Suppressor macrophage (primary cell): ENCODE measurements at regions not wholly inside any gene's neighbourhood (a gene's known extent, or its start where the extent isn't known, plus 50 kb on each side); places are given as distances from the start of the nearest gene placed in this dataset.
"Not testable (repeated sequence)": the region's sequence is repeated elsewhere in the genome, so short reads cannot be mapped to it uniquely, and the experiment has no call there.

Experiments used
- DNase-seq, 4 experiments: peaks; one replicate each; pipeline ENCODE4 v3.0.0-alpha.2; 2020 to 2022

- not testable (repeated sequence) for DNase-seq
Measured at GRCh38 chr11:67940440-67940839, 63.5 kb downstream of the UNC93B1 start.

GRCh38 chr11:67938964-67939363 is 64.9 kb downstream of the UNC93B1 start:
- not testable (repeated sequence) for DNase-seq

- DNase-seq: not testable (repeated sequence)
Measured at GRCh38 chr11:67938371-67938770, 65.5 kb downstream of the UNC93B1 start.

- not testable (repeated sequence) for DNase-seq
Measured at GRCh38 chr11:67923565-67923964, 80.3 kb downstream of the UNC93B1 start.

- not testable (repeated sequence) for DNase-seq
Measured at GRCh38 chr11:67920546-67920945, 83.4 kb downstream of the UNC93B1 start.

GRCh38 chr11:67912184-67912583 is 91.7 kb downstream of the UNC93B1 start:
- DNase-seq: not testable (repeated sequence)

GRCh38 chr11:67911211-67911610 is 92.7 kb downstream of the UNC93B1 start:
- DNase-seq: not testable (repeated sequence)

- DNase-seq: not testable (repeated sequence)
Measured at GRCh38 chr11:67910803-67911202, 93.1 kb downstream of the UNC93B1 start.

GRCh38 chr11:67906969-67907368 is 96.9 kb downstream of the UNC93B1 start:
- DNase-seq: not testable (repeated sequence)

GRCh38 chr11:67899462-67899861 is 104.4 kb downstream of the UNC93B1 start:
- DNase-seq: peak in 2 of 4 experiments; percentile 1 to 3

GRCh38 chr11:67893487-67893886 is 110.4 kb downstream of the UNC93B1 start:
- not testable (repeated sequence) for DNase-seq

- DNase-seq: not testable (repeated sequence)
Measured at GRCh38 chr11:67889646-67890045, 114.3 kb downstream of the UNC93B1 start.

- not testable (repeated sequence) for DNase-seq
Measured at GRCh38 chr11:67888056-67888455, 115.8 kb downstream of the UNC93B1 start.

GRCh38 chr11:67886672-67887071 is 117.2 kb downstream of the UNC93B1 start:
- DNase-seq: not testable (repeated sequence)

- DNase-seq: not testable (repeated sequence)
Measured at GRCh38 chr11:67886207-67886606, 117.7 kb downstream of the UNC93B1 start.

- DNase-seq: not testable (repeated sequence)
Measured at GRCh38 chr11:67885574-67885973, 118.3 kb downstream of the UNC93B1 start.

GRCh38 chr11:67884761-67885558 is 118.9 kb downstream of the UNC93B1 start:
- DNase-seq: not testable (repeated sequence)

GRCh38 chr11:67884073-67884757 is 119.7 kb downstream of the UNC93B1 start:
- DNase-seq: not testable (repeated sequence)

- DNase-seq: not testable (repeated sequence)
Measured at GRCh38 chr11:67882304-67882703, 121.6 kb downstream of the UNC93B1 start.

- DNase-seq: not testable (repeated sequence)
Measured at GRCh38 chr11:67881836-67882235, 122.1 kb downstream of the UNC93B1 start.

GRCh38 chr11:67880594-67881196 is 123.2 kb downstream of the UNC93B1 start:
- not testable (repeated sequence) for DNase-seq

- DNase-seq: peak in 1 of 4 experiments; percentile 7
Measured at GRCh38 chr11:67878666-67879065, 125.2 kb downstream of the UNC93B1 start.

- DNase-seq: not testable (repeated sequence)
Measured at GRCh38 chr11:67877316-67877715, 126.6 kb downstream of the UNC93B1 start.
